ENCODE measurements at regions not wholly inside any gene's neighbourhood (a gene's known extent, or its start where the extent isn't known, plus 50 kb on each side); places are given as distances from the start of the nearest gene placed in this dataset.
A peak's percentile ranks its signal among the peaks of the same experiment; 100 is the strongest.
"Not testable (repeated sequence)": the region's sequence is repeated elsewhere in the genome, so short reads cannot be mapped to it uniquely, and the experiment has no call there.

GRCh38 chr12:12007713-12008231 is 63.0 kb upstream of the BCL2L14 start:
- no peaks in the 10 kb centered on the region for H3K36me3 ChIP-seq (ENCODE audit: low read depth)
- no peaks in the 10 kb centered on the region for H3K79me2 ChIP-seq (ENCODE audit: insufficient read depth)
- peaks cover 22% of the 10 kb centered on the region for H3K4me1 ChIP-seq (ENCODE audit: insufficient read depth)
- no peak overlapping the region for H2AFZ ChIP-seq
- H3K4me2 ChIP-seq (ENCODE audit: unreplicated experiment) = no peak overlapping the region
- peaks cover 13% of the 10 kb centered on the region; the same call in 1 of the 2 replicates for H3F3A ChIP-seq (ENCODE audit: insufficient read depth)
- no peaks in the 10 kb centered on the region for H3K27me3 ChIP-seq (replicated peaks; ENCODE audit: insufficient read depth)
- TF ChIP-seq EZH2phosphoT487 (IDR thresholded peaks at IDR 0.05; ENCODE audit: insufficient read depth, low read depth) (no peak), EZH2 (IDR thresholded peaks at IDR 0.05; ENCODE audit: insufficient read depth, poor library complexity, severe bottlenecking) (no peak)
- no peak overlapping the region for H3K27ac ChIP-seq
- no peak for DNase-seq
- H3K4me3 ChIP-seq = no peak overlapping the region
- no peaks in the 10 kb centered on the region for H3K9me3 ChIP-seq (ENCODE audit: low read depth)
- H4K20me1 ChIP-seq (ENCODE audit: insufficient read depth) = no peaks in the 10 kb centered on the region
- no peaks in the 10 kb centered on the region for H3K9me2 ChIP-seq (ENCODE audit: insufficient read depth)
- no peak overlapping the region for H3K9ac ChIP-seq
- WGBS, 2 experiments (ENCODE audit: low coverage in 1 of 2, low lambda C conversion rate in 2 of 2, missing lambda C conversion rate in 2 of 2) = 97 to 98% methylated on average over 9 of the region's 9 CpGs
- in situ Hi-C loops (cut with MboI) = no loop called here

- Histone ChIP-seq H3K4me2 (ENCODE audit: unreplicated experiment) (no peak overlapping the region), H3K9me2 (ENCODE audit: insufficient read depth) (no peaks in the 10 kb centered on the region), H3F3A (ENCODE audit: insufficient read depth) (peaks cover 13% of the 10 kb centered on the region; the same call in 1 of the 2 replicates), H3K79me2 (ENCODE audit: insufficient read depth) (no peaks in the 10 kb centered on the region), H3K9me3 (ENCODE audit: low read depth) (no peaks in the 10 kb centered on the region), H4K20me1 (ENCODE audit: insufficient read depth) (no peaks in the 10 kb centered on the region), H2AFZ (no peak overlapping the region), H3K4me1 (ENCODE audit: insufficient read depth) (peaks cover 22% of the 10 kb centered on the region), H3K27ac (no peak overlapping the region), H3K27me3 (replicated peaks; ENCODE audit: insufficient read depth) (no peaks in the 10 kb centered on the region), H3K4me3 (no peak overlapping the region), H3K9ac (no peak overlapping the region), H3K36me3 (ENCODE audit: low read depth) (no peaks in the 10 kb centered on the region)
- in situ Hi-C loops (cut with MboI) = no loop called here
- TF ChIP-seq EZH2 (IDR thresholded peaks at IDR 0.05; ENCODE audit: insufficient read depth, poor library complexity, severe bottlenecking) (no peak), EZH2phosphoT487 (IDR thresholded peaks at IDR 0.05; ENCODE audit: insufficient read depth, low read depth) (no peak)
- no peak for DNase-seq
- 71 to 72% methylated on average over 8 of the region's 8 CpGs for WGBS, 2 experiments (ENCODE audit: low coverage in 1 of 2, low lambda C conversion rate in 2 of 2, missing lambda C conversion rate in 2 of 2)
These were observed 62.4 kb upstream of the BCL2L14 start for GRCh38 chr12:12008232-12008850.

GRCh38 chr12:12008931-12009611 is 61.7 kb upstream of the BCL2L14 start:
- DNase-seq = peak; percentile 73
- Histone ChIP-seq H4K20me1 (ENCODE audit: insufficient read depth) (no peaks in the 10 kb centered on the region), H3K79me2 (ENCODE audit: insufficient read depth) (no peaks in the 10 kb centered on the region), H3K9ac (no peak overlapping the region), H3K4me3 (no peak overlapping the region), H2AFZ (no peak overlapping the region), H3K4me1 (ENCODE audit: insufficient read depth) (peaks cover 22% of the 10 kb centered on the region), H3F3A (ENCODE audit: insufficient read depth) (peaks cover 13% of the 10 kb centered on the region; the same call in 1 of the 2 replicates), H3K9me2 (ENCODE audit: insufficient read depth) (no peaks in the 10 kb centered on the region), H3K4me2 (ENCODE audit: unreplicated experiment) (no peak overlapping the region), H3K27me3 (replicated peaks; ENCODE audit: insufficient read depth) (no peaks in the 10 kb centered on the region), H3K9me3 (ENCODE audit: low read depth) (no peaks in the 10 kb centered on the region), H3K27ac (no peak overlapping the region), H3K36me3 (ENCODE audit: low read depth) (no peaks in the 10 kb centered on the region)
- WGBS, 2 experiments (ENCODE audit: low coverage in 1 of 2, low lambda C conversion rate in 2 of 2, missing lambda C conversion rate in 2 of 2) = 89 to 90% methylated on average over 13 of the region's 13 CpGs
- in situ Hi-C loops (cut with MboI) = no loop called here
- no peak for TF ChIP-seq EZH2phosphoT487 (IDR thresholded peaks at IDR 0.05; ENCODE audit: insufficient read depth, low read depth)
- no peak for TF ChIP-seq EZH2 (IDR thresholded peaks at IDR 0.05; ENCODE audit: insufficient read depth, poor library complexity, severe bottlenecking)

- peak overlapping the region; percentile 87; the same call in 1 of the 2 replicates for H2AFZ ChIP-seq
These were observed 60.9 kb upstream of the BCL2L14 start for GRCh38 chr12:12009749-12010276.

More at GRCh38 chr12:12009749-12010276, 60.9 kb upstream of the BCL2L14 start:
- H3K4me1 ChIP-seq (ENCODE audit: insufficient read depth) = peaks cover 22% of the 10 kb centered on the region
- H3K27me3 ChIP-seq (replicated peaks; ENCODE audit: insufficient read depth); H3K9ac ChIP-seq; in situ Hi-C loops (cut with MboI); H3K27ac ChIP-seq; H4K20me1 ChIP-seq (ENCODE audit: insufficient read depth); H3K4me2 ChIP-seq (ENCODE audit: unreplicated experiment); H3K4me3 ChIP-seq; H3K79me2 ChIP-seq (ENCODE audit: insufficient read depth); H3K9me3 ChIP-seq (ENCODE audit: low read depth); DNase-seq; H3K36me3 ChIP-seq (ENCODE audit: low read depth); H3K9me2 ChIP-seq (ENCODE audit: insufficient read depth): not testable (repeated sequence)
- 66 to 67% methylated on average over 6 of the region's 6 CpGs for WGBS, 2 experiments (ENCODE audit: low coverage in 1 of 2, low lambda C conversion rate in 2 of 2, missing lambda C conversion rate in 2 of 2)
- H3F3A ChIP-seq (ENCODE audit: insufficient read depth) = peaks cover 13% of the 10 kb centered on the region; the same call in 1 of the 2 replicates
